ENCODE measurements at regions not wholly inside any gene's neighbourhood (a gene's known extent, or its start where the extent isn't known, plus 50 kb on each side); places are given as distances from the start of the nearest gene placed in this dataset.

DNA sequence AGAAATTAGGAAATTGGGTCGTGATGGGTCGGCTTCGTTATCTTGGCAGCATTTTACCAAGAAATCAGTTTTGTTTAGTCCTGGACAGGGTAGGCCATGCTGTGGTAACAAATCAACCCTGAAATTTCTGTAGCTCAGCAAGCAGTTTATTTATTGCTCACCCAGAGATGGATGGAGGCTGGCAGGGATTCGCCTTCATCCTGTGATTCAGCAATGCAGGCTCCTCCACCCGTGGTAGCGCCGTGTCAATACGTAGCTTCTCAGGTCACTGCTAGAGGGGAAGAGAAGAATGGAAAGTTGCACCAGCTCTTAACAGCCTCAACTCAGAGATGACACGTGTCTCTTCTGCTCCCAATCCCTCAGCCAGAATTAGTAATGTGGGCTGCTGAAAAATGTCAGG is 157.0 kb upstream of the SGK1 start:
- TF ChIP-seq POLR2A (IDR thresholded peaks at IDR 0.05) = no peak
- TF ChIP-seq, protein P1, sequence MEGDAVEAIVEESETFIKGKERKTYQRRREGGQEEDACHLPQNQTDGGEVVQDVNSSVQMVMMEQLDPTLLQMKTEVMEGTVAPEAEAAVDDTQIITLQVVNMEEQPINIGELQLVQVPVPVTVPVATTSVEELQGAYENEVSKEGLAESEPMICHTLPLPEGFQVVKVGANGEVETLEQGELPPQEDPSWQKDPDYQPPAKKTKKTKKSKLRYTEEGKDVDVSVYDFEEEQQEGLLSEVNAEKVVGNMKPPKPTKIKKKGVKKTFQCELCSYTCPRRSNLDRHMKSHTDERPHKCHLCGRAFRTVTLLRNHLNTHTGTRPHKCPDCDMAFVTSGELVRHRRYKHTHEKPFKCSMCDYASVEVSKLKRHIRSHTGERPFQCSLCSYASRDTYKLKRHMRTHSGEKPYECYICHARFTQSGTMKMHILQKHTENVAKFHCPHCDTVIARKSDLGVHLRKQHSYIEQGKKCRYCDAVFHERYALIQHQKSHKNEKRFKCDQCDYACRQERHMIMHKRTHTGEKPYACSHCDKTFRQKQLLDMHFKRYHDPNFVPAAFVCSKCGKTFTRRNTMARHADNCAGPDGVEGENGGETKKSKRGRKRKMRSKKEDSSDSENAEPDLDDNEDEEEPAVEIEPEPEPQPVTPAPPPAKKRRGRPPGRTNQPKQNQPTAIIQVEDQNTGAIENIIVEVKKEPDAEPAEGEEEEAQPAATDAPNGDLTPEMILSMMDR (IDR thresholded peaks at IDR 0.05) = no peak

Data from transverse colon (tissue), 3 donors.